OCI-LY3 (cell line): ENCODE measurements at regions not wholly inside any gene's neighbourhood (a gene's known extent, or its start where the extent isn't known, plus 50 kb on each side); places are given as distances from the start of the nearest gene placed in this dataset.

Experiments
- CTCF ChIP-seq: fragments of 200-600, 300-600 bp; sonication (generic); IDR thresholded peaks from 2 replicates; pipeline ENCODE4 v1.5.1; 2014; ENCODE audit warnings: antibody characterized with exemption, low read length, low read depth
- EZH2phosphoT487 ChIP-seq: fragments of 200-600 bp; shearing (Covaris generic); IDR thresholded peaks from 2 replicates; pipeline ENCODE4 v1.6.1; 2018; ENCODE audit warnings: antibody characterized with exemption, mixed run types, low read depth

DNA sequence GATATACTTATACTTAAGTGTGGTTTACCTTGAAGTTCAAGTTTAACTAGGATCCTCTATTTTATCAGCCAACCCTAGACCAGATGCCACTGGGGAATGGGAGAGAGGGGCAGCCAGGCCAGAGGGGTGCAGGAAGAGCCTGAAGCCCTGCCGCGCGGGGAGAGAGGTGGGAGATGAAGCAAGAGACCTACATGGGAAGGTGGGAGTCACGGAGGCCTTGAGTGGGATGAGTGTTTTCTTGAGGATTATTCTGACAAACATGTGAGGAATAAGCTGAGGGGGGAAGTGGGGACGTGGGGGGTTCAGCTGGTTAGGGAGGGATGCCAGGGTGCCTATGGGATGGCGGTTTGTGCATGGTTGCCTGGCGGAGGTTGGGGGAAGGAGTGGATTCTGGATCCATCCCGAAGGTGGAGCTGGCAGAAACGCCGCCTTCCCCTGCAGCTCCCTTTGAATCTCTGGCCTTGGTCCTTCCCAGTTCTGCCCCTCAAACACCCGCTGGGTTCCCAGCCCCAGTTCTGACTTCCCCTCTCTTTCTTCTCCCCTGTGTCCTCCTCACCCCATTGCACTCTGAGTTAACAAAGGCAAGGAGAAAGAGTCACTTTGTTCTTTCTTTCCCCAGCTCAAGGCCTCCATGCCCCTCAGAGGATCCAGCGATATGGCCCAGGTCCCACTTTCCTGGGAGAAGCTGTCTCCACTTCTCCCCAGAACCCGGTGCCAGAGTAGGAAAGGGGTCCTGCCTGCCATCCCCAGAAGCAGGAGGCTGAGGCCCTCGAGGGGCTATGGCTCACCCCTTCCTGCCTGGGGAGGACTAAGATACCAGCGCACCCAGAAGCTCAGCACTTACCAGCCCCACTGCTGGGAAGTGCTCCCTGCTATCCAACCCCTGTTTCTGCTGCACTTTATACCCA is 274.2 kb downstream of the UACA start:
- TF ChIP-seq CTCF (no peak), EZH2phosphoT487 (no peak)
